Activated naive CD4-positive, alpha-beta T cell treated with anti-CD3 and anti-CD28 coated beads, Interleukin-2, amount 10 ng/mL, durations not matched to agents 7 days and 5 days (primary cell): ENCODE measurements at regions not wholly inside any gene's neighbourhood (a gene's known extent, or its start where the extent isn't known, plus 50 kb on each side); places are given as distances from the start of the nearest gene placed in this dataset.
"Not testable (repeated sequence)": the region's sequence is repeated elsewhere in the genome, so short reads cannot be mapped to it uniquely, and the experiment has no call there.

ENCODE experiments used
- CTCF ChIA-PET: fragments of 350-600 bp; sonication (Branson Sonifier 250); formaldehyde crosslinking; loops from one replicate; lab custom pipeline; 2021; ENCODE audit warnings: antibody characterized with exemption; lab: Charles Lee
- DNase-seq: peaks from one replicate; pipeline ENCODE4 v3.0.0-alpha.2; 2020
- H3K27ac Mint-ChIP-seq: one replicate; pipeline ENCODE4 v1.8.0; 2021; ENCODE audit warnings: mild to moderate bottlenecking, moderate library complexity, mixed read lengths
- H3K27me3 Mint-ChIP-seq: one replicate; pipeline ENCODE4 v1.8.0; 2021; ENCODE audit warnings: mild to moderate bottlenecking, mixed read lengths
- H3K36me3 Mint-ChIP-seq: one replicate; pipeline ENCODE4 v1.8.0; 2021; ENCODE audit warnings: mixed read lengths
- H3K4me1 Mint-ChIP-seq: one replicate; pipeline ENCODE4 v1.8.0; 2021; ENCODE audit warnings: mixed read lengths
- H3K4me3 Mint-ChIP-seq: one replicate; pipeline ENCODE4 v1.8.0; 2021; ENCODE audit warnings: mild to moderate bottlenecking, moderate library complexity, mixed read lengths
- H3K9me3 Mint-ChIP-seq: one replicate; pipeline ENCODE4 v1.8.0; 2021; ENCODE audit warnings: mixed read lengths

GRCh38 chr3:22380253-22380652, 629.2 kb upstream of the ZNF385D start:
- DNase-seq: no peak
- H3K4me3 Mint-ChIP-seq: no peak overlapping the region
- no peaks in the 10 kb centered on the region for H3K4me1 Mint-ChIP-seq
- no peaks in the 10 kb centered on the region for H3K27me3 Mint-ChIP-seq
- no peaks in the 10 kb centered on the region for H3K36me3 Mint-ChIP-seq
- peaks cover 1% of the 10 kb centered on the region for H3K9me3 Mint-ChIP-seq
- no peak overlapping the region for H3K27ac Mint-ChIP-seq
- CTCF ChIA-PET: no interaction called here

GRCh38 chr3:22381564-22381963, 630.6 kb upstream of the ZNF385D start:
- H3K27me3 Mint-ChIP-seq, CTCF ChIA-PET, H3K4me1 Mint-ChIP-seq, H3K9me3 Mint-ChIP-seq, H3K36me3 Mint-ChIP-seq: not testable (repeated sequence)
- H3K4me3 Mint-ChIP-seq: peak overlapping the region; percentile 54
- H3K27ac Mint-ChIP-seq: peak overlapping the region; percentile 83
- DNase-seq: peak; percentile 52

GRCh38 chr3:22383285-22383684, 632.3 kb upstream of the ZNF385D start:
- Mint-ChIP-seq H3K27ac (no peak overlapping the region), H3K36me3 (no peaks in the 10 kb centered on the region), H3K4me1 (no peaks in the 10 kb centered on the region), H3K27me3 (no peaks in the 10 kb centered on the region), H3K9me3 (peaks cover 1% of the 10 kb centered on the region), H3K4me3 (no peak overlapping the region)
- DNase-seq: no peak
- CTCF ChIA-PET: interaction anchor here (0.6 kb wide), 1 partner anchor 10 kb away, joined by 3 read pairs; no protein-coding TSS in a partner anchor

- no peak for DNase-seq
- Mint-ChIP-seq H3K4me3 (no peak overlapping the region), H3K27me3 (no peaks in the 10 kb centered on the region), H3K36me3 (no peaks in the 10 kb centered on the region), H3K9me3 (peaks cover 1% of the 10 kb centered on the region), H3K27ac (no peak overlapping the region), H3K4me1 (no peaks in the 10 kb centered on the region)
- CTCF ChIA-PET: no interaction called here
Observed at GRCh38 chr3:22386107-22386506, 635.1 kb upstream of the ZNF385D start.

GRCh38 chr3:22392286-22392685, 641.3 kb upstream of the ZNF385D start:
- H3K27ac Mint-ChIP-seq: no peak overlapping the region
- H3K9me3 Mint-ChIP-seq: peaks cover 6% of the 10 kb centered on the region
- H3K4me1 Mint-ChIP-seq: no peaks in the 10 kb centered on the region
- H3K4me3 Mint-ChIP-seq: no peak overlapping the region
- no peaks in the 10 kb centered on the region for H3K36me3 Mint-ChIP-seq
- no peak for DNase-seq
- no peaks in the 10 kb centered on the region for H3K27me3 Mint-ChIP-seq
- CTCF ChIA-PET: no interaction called here

GRCh38 chr3:22392859-22393258, 641.8 kb upstream of the ZNF385D start:
- H3K36me3 Mint-ChIP-seq: no peaks in the 10 kb centered on the region
- no peak for DNase-seq
- H3K27me3 Mint-ChIP-seq: no peaks in the 10 kb centered on the region
- CTCF ChIA-PET: no interaction called here
- no peak overlapping the region for H3K27ac Mint-ChIP-seq
- H3K9me3 Mint-ChIP-seq: peaks cover 6% of the 10 kb centered on the region
- H3K4me1 Mint-ChIP-seq: no peaks in the 10 kb centered on the region
- H3K4me3 Mint-ChIP-seq: no peak overlapping the region

GRCh38 chr3:22399566-22399965, 648.6 kb upstream of the ZNF385D start:
- CTCF ChIA-PET: no interaction called here
- Mint-ChIP-seq H3K4me1 (no peaks in the 10 kb centered on the region), H3K36me3 (no peaks in the 10 kb centered on the region), H3K27ac (no peak overlapping the region), H3K9me3 (peaks cover 6% of the 10 kb centered on the region), H3K4me3 (no peak overlapping the region), H3K27me3 (no peaks in the 10 kb centered on the region)
- no peak for DNase-seq

- CTCF ChIA-PET: no interaction called here
- peaks cover 2% of the 10 kb centered on the region for H3K9me3 Mint-ChIP-seq
- H3K4me3 Mint-ChIP-seq: no peak overlapping the region
- no peak for DNase-seq
- no peaks in the 10 kb centered on the region for H3K27me3 Mint-ChIP-seq
- H3K27ac Mint-ChIP-seq: no peak overlapping the region
- no peaks in the 10 kb centered on the region for H3K36me3 Mint-ChIP-seq
- no peaks in the 10 kb centered on the region for H3K4me1 Mint-ChIP-seq
Observed at GRCh38 chr3:22401499-22401898, 650.5 kb upstream of the ZNF385D start.

- no peak overlapping the region for H3K4me3 Mint-ChIP-seq
- CTCF ChIA-PET: no interaction called here
- H3K4me1 Mint-ChIP-seq: no peaks in the 10 kb centered on the region
- no peak overlapping the region for H3K27ac Mint-ChIP-seq
- H3K36me3 Mint-ChIP-seq: no peaks in the 10 kb centered on the region
- H3K27me3 Mint-ChIP-seq: no peaks in the 10 kb centered on the region
- DNase-seq: no peak
- peaks cover 21% of the 10 kb centered on the region for H3K9me3 Mint-ChIP-seq
Observed at GRCh38 chr3:22414239-22414638, 663.2 kb upstream of the ZNF385D start.

- peaks cover 21% of the 10 kb centered on the region for H3K9me3 Mint-ChIP-seq
- H3K4me1 Mint-ChIP-seq, H3K27me3 Mint-ChIP-seq, H3K4me3 Mint-ChIP-seq, H3K27ac Mint-ChIP-seq, H3K36me3 Mint-ChIP-seq, DNase-seq, CTCF ChIA-PET: not testable (repeated sequence)
Observed at GRCh38 chr3:22416838-22417446, 665.9 kb upstream of the ZNF385D start.

GRCh38 chr3:22419261-22419660, 668.3 kb upstream of the ZNF385D start:
- Mint-ChIP-seq H3K4me3 (no peak overlapping the region), H3K9me3 (peaks cover 18% of the 10 kb centered on the region), H3K36me3 (no peaks in the 10 kb centered on the region), H3K27me3 (no peaks in the 10 kb centered on the region), H3K4me1 (no peaks in the 10 kb centered on the region), H3K27ac (no peak overlapping the region)
- CTCF ChIA-PET: no interaction called here
- no peak for DNase-seq

- no peaks in the 10 kb centered on the region for H3K4me1 Mint-ChIP-seq
- no peak overlapping the region for H3K27ac Mint-ChIP-seq
- CTCF ChIA-PET: no interaction called here
- H3K4me3 Mint-ChIP-seq: no peak overlapping the region
- H3K27me3 Mint-ChIP-seq: no peaks in the 10 kb centered on the region
- H3K36me3 Mint-ChIP-seq: no peaks in the 10 kb centered on the region
- no peak for DNase-seq
- peaks cover 8% of the 10 kb centered on the region for H3K9me3 Mint-ChIP-seq
Observed at GRCh38 chr3:22421589-22421988, 670.6 kb upstream of the ZNF385D start.

- no peak overlapping the region for H3K4me3 Mint-ChIP-seq
- DNase-seq: no peak
- CTCF ChIA-PET: interaction anchor here (0.6 kb wide), 1 partner anchor 12 kb away, joined by 4 read pairs; no protein-coding TSS in a partner anchor
- no peaks in the 10 kb centered on the region for H3K36me3 Mint-ChIP-seq
- peaks cover 3% of the 10 kb centered on the region for H3K9me3 Mint-ChIP-seq
- no peaks in the 10 kb centered on the region for H3K4me1 Mint-ChIP-seq
- H3K27ac Mint-ChIP-seq: no peak overlapping the region
- H3K27me3 Mint-ChIP-seq: no peaks in the 10 kb centered on the region
Observed at GRCh38 chr3:22431334-22431733, 680.3 kb upstream of the ZNF385D start.

GRCh38 chr3:22439626-22440025, 688.6 kb upstream of the ZNF385D start:
- Mint-ChIP-seq H3K4me1 (no peaks in the 10 kb centered on the region), H3K27ac (no peak overlapping the region), H3K27me3 (no peaks in the 10 kb centered on the region), H3K36me3 (no peaks in the 10 kb centered on the region), H3K9me3 (no peaks in the 10 kb centered on the region), H3K4me3 (no peak overlapping the region)
- CTCF ChIA-PET: no interaction called here
- no peak for DNase-seq

GRCh38 chr3:22441711-22442110, 690.7 kb upstream of the ZNF385D start:
- Mint-ChIP-seq H3K4me1 (no peaks in the 10 kb centered on the region), H3K27ac (no peak overlapping the region), H3K4me3 (no peak overlapping the region), H3K36me3 (no peaks in the 10 kb centered on the region), H3K27me3 (no peaks in the 10 kb centered on the region), H3K9me3 (no peaks in the 10 kb centered on the region)
- CTCF ChIA-PET: no interaction called here
- no peak for DNase-seq
